Right ventricle myocardium inferior (tissue), 1 donor: ENCODE measurements at regions not wholly inside any gene's neighbourhood (a gene's known extent, or its start where the extent isn't known, plus 50 kb on each side); places are given as distances from the start of the nearest gene placed in this dataset.
"Not testable (repeated sequence)": the region's sequence is repeated elsewhere in the genome, so short reads cannot be mapped to it uniquely, and the experiment has no call there.

Experiments
- ATAC-seq: fragments of 200-7000 bp; cut with Tn5 transposase; one replicate; pipeline ENCODE4 v1.9.1; 2020; ENCODE audit warnings: mild to moderate bottlenecking, moderate library complexity
- DNase-seq: peaks from one replicate; pipeline ENCODE4 v3.0.0; 2021; ENCODE audit errors: missing footprints
- intact Hi-C: fragments of 100-400 bp; cut with DNase I; formaldehyde crosslinking; loops from one replicate; pipeline ENCODE4 v1.11.0; 2022
- donor health status: DM: no; HTN: yes; CAD: no; lungs with severe emphysema.

- ATAC-seq: no peak
- no peak for DNase-seq
- intact Hi-C loops: no loop called here
These were observed 87.0 kb downstream of the PLSCR2 start for GRCh38 chr3:146382386-146382785.

- intact Hi-C loops: no loop called here
- no peak for DNase-seq
- no peak for ATAC-seq
These were observed 89.3 kb downstream of the PLSCR2 start for GRCh38 chr3:146380046-146380445.

DNA sequence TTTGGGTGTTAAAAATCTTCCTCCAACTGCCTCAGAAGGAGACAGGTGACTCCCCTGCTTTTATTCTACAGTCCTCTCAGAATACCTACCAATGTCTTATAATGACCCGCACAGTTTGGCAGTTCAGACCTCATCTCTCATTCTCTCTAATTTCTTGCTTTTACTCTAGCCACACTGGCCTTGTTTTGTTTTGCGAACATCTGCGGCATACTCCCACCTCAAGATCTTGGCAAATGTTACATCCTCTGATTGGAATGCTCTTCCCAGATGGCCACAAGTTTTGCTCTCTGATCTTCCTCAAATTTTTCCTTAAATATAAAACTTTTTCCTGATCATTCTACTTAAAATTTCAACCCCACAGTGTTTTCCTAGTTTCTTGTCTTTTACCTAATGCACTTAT lies 94.1 kb downstream of the PLSCR2 start:
- no peak for DNase-seq
- peak; percentile 50 for ATAC-seq
- intact Hi-C loops: loop anchor here (10.0 kb wide), 1 partner anchor 170 kb away; the partner anchor contains the start of gene PLSCR1

- no peak for DNase-seq
- ATAC-seq: no peak
- intact Hi-C loops: loop anchor here (10.0 kb wide), 1 partner anchor 171 kb away; the partner anchor contains the start of gene PLSCR1
These were observed 95.2 kb downstream of the PLSCR2 start for GRCh38 chr3:146374146-146374545.

DNA sequence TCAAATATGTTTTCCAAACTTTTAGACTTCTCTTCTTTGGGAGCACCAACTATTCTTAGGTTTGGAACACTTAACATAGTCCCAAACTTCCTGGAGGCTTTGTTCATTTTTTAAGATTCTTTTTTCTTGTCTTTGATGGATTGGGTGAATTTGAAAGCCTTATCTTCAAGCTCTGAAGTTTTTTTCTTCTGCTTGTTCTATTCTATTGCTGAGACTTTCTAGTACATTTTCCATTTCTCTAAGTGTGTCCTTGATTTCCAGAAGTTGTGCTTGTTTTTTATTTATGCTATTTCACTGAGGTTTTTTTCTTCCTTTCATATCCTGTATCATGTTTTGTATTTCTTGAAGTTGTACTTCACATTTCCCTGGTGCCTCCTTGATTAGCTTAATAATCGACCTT lies 97.5 kb downstream of the PLSCR2 start:
- ATAC-seq (no peak), DNase-seq (no peak)
- intact Hi-C loops: loop anchor here (10.0 kb wide), 1 partner anchor 173 kb away; the partner anchor contains the start of gene PLSCR1

DNA sequence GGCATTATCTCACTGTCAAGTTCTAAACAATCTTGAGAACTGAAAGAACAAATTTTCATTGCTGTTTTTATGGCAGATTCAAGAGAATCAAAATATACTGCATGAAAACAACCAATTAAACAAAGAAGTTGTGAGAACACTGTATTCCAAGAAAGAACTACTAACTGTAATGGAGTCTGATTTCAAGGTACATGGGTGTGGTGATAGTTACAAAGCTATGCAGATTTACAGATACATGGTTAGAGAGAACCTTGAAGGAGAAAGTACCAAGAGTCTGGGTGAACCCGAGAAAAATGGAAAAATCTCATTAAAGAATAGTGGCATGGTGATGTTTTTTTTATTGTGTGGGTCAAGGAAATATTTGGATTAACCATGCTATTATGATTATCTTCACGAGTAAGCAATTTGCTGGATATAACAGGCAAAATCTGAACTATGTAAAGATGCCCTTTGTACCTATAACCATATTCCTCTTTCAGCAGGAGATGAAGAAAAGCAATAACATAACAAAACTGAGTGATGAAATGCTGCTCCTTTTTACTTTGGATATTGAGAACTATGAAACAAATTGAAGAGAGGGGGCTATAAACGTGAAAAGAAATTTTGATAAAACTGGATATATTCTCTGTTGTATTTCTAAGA lies 100.4 kb downstream of the PLSCR2 start:
- ATAC-seq (no peak), DNase-seq (no peak)
- intact Hi-C loops: no loop called here

DNA sequence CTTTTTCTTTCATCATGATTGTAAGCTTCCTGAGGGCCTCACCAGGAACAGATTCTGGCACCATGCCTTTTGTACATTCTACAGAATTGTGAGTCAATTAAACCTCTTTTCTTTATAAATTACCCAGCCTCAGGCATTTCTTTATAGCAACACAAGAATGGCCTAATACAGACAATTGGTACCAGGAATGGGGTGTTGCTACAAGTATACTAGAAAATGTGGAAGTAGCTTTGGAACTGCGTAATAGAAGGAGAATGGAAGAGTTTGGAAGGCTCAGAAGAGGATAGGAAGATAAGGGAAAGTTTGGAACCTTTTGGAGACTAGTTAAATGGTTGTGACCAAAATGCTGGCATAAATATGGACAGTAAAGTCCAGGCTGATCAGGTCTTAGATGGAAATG lies 108.9 kb upstream of the PLSCR4 start:
- intact Hi-C loops: no loop called here
- DNase-seq (no peak), ATAC-seq (no peak)

DNA sequence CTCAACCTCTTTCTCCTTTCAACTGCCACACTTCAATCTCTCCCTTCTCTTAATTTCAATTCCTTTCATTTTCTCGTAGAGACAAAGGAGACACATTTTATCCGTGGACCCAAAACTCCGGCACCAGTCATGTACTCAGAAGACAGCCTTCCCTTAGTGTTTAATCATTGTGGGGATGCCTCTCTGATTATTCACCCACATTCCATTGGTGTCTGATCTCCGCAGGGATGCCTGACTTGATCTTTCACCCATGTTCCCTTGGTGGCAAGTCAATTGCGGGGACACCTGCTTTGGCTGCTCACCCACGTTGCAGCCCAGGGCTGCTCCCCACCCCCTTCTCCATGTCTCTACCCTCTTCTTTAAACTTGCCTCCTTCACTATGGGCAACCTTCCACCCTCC lies 103.5 kb upstream of the PLSCR4 start:
- DNase-seq, ATAC-seq, intact Hi-C loops: not testable (repeated sequence)

DNA sequence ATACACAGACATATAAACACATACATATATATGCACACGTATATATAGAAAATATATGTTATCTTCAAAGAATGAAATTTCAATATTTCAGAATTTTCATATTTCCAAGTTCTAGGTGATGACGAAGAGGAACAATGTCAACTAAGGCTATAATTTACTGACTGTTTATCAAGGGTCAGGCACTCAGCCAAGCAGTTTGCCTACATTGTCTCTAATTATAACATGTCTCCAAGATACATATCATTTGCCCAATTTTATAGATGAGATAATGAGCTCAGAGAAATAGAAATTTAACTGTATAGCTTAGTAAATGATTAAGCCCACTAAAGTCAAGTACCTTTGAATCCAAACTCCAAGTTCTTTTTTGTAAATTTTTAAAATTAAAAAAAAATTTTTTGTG lies 99.9 kb upstream of the PLSCR4 start:
- ATAC-seq: no peak
- intact Hi-C loops: no loop called here
- DNase-seq: no peak

DNA sequence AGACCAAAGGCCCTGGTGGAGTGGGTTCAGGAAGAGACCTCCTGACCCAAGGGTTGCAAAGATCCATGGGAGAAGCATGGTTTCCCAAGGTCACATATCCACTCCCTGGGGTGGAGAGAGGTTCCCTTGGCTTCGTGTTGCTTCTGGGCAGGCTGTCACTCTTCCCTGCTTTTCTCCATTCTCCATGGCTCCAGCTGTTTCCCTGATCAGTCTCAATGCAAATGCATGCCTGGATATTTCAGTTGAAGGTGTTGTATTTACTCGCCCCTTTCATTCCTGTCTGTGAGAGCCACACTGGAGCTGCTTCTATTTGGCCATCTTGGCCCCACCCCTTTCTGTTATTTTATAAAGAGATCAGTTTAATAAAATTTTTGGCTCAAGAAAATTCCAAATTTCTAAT lies 95.0 kb upstream of the PLSCR4 start:
- DNase-seq (no peak), ATAC-seq (no peak)
- intact Hi-C loops: no loop called here

DNA sequence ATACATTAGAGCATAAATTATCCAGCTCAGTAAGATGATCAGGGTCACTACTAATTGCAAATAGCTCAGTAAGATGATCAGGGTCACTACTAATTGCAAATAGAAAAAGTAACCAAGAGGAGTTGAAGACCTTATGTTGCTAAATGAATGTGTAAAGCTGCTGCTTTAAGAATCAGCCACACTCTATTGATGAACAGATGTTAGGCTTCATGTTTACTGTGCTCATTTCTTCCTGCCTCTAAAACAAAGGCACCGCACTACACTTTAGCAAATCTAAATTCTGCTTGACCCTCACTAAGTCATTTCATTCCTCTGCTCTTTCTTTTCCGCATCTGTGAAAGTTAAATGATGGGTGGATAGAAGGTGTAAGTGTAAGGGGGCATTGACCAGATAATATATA lies 92.6 kb upstream of the PLSCR4 start:
- ATAC-seq (no peak), DNase-seq (no peak)
- intact Hi-C loops: no loop called here

- ATAC-seq: no peak
- intact Hi-C loops: no loop called here
- no peak for DNase-seq
These were observed 92.1 kb upstream of the PLSCR4 start for GRCh38 chr3:146342989-146343388.

- ATAC-seq: no peak
- intact Hi-C loops: no loop called here
- no peak for DNase-seq
These were observed 88.4 kb upstream of the PLSCR4 start for GRCh38 chr3:146339349-146339748.

DNA sequence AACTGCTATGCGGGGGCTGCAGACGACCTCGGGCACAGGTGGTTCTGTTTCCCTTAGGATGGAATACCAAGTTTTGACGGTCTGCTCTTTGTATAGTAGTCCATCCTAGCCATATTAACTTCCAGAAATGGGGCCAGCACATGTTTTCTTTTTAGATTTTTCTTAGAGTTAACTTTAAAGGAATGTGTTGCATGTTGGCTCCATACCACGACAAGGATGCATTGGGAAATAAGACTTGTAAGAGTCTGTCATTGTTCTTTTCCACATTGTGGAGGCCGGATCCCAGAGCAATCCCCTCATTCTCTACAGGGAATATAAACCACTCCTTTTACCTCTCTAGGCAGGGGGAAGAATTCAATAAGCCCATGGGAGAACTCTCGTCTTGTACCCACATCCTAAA lies 87.1 kb upstream of the PLSCR4 start:
- no peak for DNase-seq
- no peak for ATAC-seq
- intact Hi-C loops: loop anchor here (2.0 kb wide), 1 partner anchor 239 kb away; no protein-coding TSS in a partner anchor

- intact Hi-C loops: no loop called here
These were observed 84.5 kb upstream of the PLSCR4 start for GRCh38 chr3:146335386-146335785.

DNA sequence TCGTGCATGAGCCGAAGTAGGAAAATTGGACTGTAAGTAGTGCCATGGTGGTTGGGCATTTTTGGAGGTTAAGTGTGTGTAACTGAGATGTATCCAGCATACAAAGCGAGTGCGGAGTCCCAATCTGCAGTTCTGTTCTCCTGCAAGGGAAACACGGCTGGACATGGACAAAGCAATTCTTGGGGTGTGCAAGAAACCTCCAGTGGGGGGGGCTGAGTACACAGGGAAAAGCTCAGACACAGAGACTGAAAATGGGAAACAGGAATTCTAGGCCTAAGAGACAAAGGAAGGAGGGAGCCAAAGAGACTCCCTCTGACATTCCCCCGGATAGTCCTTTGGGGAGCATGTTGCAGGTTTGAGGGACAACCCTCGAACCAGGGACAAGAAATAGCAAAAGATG lies 83.2 kb upstream of the PLSCR4 start:
- intact Hi-C loops: no loop called here
- DNase-seq (no peak), ATAC-seq (peak; percentile 34)

More at GRCh38 chr3:146335386-146335785, 84.5 kb upstream of the PLSCR4 start:
- DNase-seq: no peak
- no peak for ATAC-seq

GRCh38 chr3:146331967-146332366 lies 81.1 kb upstream of the PLSCR4 start:
- no peak for DNase-seq
- ATAC-seq: no peak
- intact Hi-C loops: no loop called here

DNA sequence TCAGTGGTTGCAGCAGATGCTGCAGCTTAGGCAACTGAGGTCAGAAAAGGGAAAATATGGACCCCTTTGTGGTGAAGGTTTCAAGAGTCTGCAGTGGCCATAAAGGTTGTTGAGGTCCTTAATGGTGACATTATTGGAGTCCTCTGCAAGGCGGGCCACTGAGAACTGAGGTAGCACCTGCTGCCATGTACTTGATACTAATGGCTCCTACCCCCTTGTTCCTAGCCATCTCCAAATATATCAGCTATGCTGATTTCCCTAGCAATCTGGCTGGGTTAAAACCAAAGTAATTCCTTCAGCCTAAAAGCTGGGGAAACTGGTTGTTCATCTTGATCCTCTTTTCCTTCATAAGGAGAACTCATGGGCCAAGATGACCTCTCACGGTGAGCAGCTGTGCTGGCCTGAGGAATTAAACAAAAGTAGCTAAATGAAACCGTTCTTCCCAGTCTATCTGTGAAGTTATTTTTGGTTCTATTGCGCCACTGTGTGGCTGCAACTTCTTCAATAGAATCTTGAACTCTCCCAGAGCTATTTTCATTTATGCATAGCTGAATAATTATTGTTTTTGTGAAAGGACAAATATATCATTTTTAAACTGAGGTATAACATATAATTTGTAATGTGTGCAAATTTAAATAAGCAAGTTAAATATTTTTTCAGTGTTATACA lies 76.1 kb upstream of the PLSCR4 start:
- peak; percentile 81 for ATAC-seq
- intact Hi-C loops: loop anchor here (1.0 to 5.0 kb wide), 4 partner anchors 108 to 260 kb away; no protein-coding TSS in a partner anchor
- no peak for DNase-seq

- intact Hi-C loops: loop anchor here (5.0 kb wide), 2 partner anchors 123 to 258 kb away; no protein-coding TSS in a partner anchor
- peak; percentile 42 for ATAC-seq
- no peak for DNase-seq
These were observed 74.3 kb upstream of the PLSCR4 start for GRCh38 chr3:146325170-146325569.

- DNase-seq (no peak), ATAC-seq (no peak)
- intact Hi-C loops: no loop called here
These were observed 71.4 kb upstream of the PLSCR4 start for GRCh38 chr3:146322216-146322817.
